Activated CD4-positive, alpha-beta T cell treated with anti-CD3 and anti-CD28 coated beads, Interleukin-10, Interleukin-2, amounts not matched to agents 100 ng/mL and 50 ng/mL, durations not matched to agents 16 hours and 8 hours (primary cell): ENCODE measurements at regions not wholly inside any gene's neighbourhood (a gene's known extent, or its start where the extent isn't known, plus 50 kb on each side); places are given as distances from the start of the nearest gene placed in this dataset.

ENCODE experiments used
- DNase-seq: peaks from one replicate; pipeline ENCODE4 v3.0.0-alpha.2; 2020

GRCh38 chr10:124240839-124241291 is 147.5 kb upstream of the CHST15 start:
- no peak for DNase-seq

GRCh38 chr10:124239696-124240095 is 146.3 kb upstream of the CHST15 start:
- DNase-seq = no peak

GRCh38 chr10:124239134-124239533 is 145.7 kb upstream of the CHST15 start:
- no peak for DNase-seq

GRCh38 chr10:124238367-124238766 is 145.0 kb upstream of the CHST15 start:
- DNase-seq = no peak

GRCh38 chr10:124237282-124237961 is 144.0 kb upstream of the CHST15 start:
- DNase-seq = no peak

- DNase-seq = no peak
Measured at GRCh38 chr10:124236816-124237215, 143.4 kb upstream of the CHST15 start.

GRCh38 chr10:124236136-124236535 is 142.7 kb upstream of the CHST15 start:
- DNase-seq = no peak

GRCh38 chr10:124235232-124235631 is 141.8 kb upstream of the CHST15 start:
- DNase-seq = no peak

- no peak for DNase-seq
Measured at GRCh38 chr10:124233546-124234138, 140.2 kb upstream of the CHST15 start.

GRCh38 chr10:124232686-124233545 is 139.5 kb upstream of the CHST15 start:
- DNase-seq = no peak

- peak; percentile 45 for DNase-seq
Measured at GRCh38 chr10:124231168-124232155, 138.1 kb upstream of the CHST15 start.

- no peak for DNase-seq
Measured at GRCh38 chr10:124230635-124231167, 137.3 kb upstream of the CHST15 start.

GRCh38 chr10:124229989-124230634 is 136.7 kb upstream of the CHST15 start:
- no peak for DNase-seq

GRCh38 chr10:124229201-124229988 is 136.0 kb upstream of the CHST15 start:
- no peak for DNase-seq

GRCh38 chr10:124228471-124228870 is 135.1 kb upstream of the CHST15 start:
- DNase-seq = no peak

- no peak for DNase-seq
Measured at GRCh38 chr10:124227988-124228387, 134.6 kb upstream of the CHST15 start.

GRCh38 chr10:124227055-124227975 is 133.9 kb upstream of the CHST15 start:
- DNase-seq = no peak

- no peak for DNase-seq
Measured at GRCh38 chr10:124226271-124227054, 133.1 kb upstream of the CHST15 start.
